Astrocyte of the spinal cord (primary cell): ENCODE measurements at regions not wholly inside any gene's neighbourhood (a gene's known extent, or its start where the extent isn't known, plus 50 kb on each side); places are given as distances from the start of the nearest gene placed in this dataset.
A peak's percentile ranks its signal among the peaks of the same experiment; 100 is the strongest.

Source experiments
- DNase-seq: peaks from one replicate; pipeline ENCODE4 v3.0.0; 2011; ENCODE audit warnings: low read depth, low spot score
- H3K4me3 ChIP-seq: 2 replicates; pipeline ENCODE4 v1.5.1; 2011; ENCODE audit warnings: low read depth, mild to moderate bottlenecking, low read length, moderate library complexity
- in situ Hi-C: cut with HindIII; loops from 2 replicates; pipeline ENCODE4 v1.10.0; 2017; ENCODE audit warnings: low sequenced_read_pairs
- TF ChIP-seq, protein P1 (sequence below): IDR thresholded peaks from 2 replicates; pipeline ENCODE4 v1.5.1; 2012; ENCODE audit warnings: low read depth, mild to moderate bottlenecking, low read length, inconsistent platforms

DNA sequence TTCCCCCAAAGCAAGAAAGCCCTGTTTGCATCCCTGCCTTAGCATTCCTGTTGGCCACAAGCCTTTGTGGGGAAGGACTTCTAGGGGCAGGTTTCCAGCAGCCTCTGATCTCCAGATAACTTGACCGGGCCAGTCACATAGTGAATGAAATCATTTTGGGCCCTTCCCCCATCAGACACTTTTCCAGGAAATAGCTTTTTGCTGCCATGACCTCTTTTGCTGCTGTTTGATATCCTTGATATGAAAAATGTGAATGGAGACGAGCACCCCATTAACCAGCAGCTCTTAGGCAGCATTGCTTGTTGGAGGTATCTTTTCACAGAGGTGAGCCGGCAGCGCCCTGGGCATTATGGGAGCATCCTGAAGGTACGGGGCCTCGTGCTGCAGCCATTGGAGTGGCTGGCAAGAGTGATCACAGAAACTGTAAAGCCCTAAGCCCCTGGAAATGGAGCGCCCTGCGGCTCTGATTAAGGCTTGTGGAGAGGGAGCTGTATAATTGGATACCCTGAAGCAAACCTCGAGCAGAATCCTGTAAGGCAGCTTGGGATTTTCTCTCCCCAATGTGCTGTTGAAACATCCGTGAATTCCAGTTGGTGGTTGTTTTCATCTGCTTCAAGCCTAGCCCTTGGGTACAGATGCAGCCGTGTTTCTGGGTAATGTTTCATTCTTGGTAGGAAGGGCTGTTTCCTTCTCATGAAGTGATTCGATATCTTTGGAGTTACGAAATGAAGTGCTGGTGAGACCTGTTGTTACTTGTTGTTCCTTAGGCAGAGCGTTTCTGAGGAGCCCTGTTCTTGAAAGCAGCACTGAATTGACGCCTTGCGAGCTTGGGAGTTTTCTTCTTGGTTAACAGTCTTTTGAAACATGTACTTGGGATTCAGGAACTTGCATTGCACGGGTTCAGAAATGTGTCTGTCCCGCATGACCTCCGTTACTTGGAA, 179.0 kb downstream of the PTEN start:
- no peak overlapping the region for H3K4me3 ChIP-seq
- in situ Hi-C loops: no loop called here
- TF ChIP-seq, protein P1, sequence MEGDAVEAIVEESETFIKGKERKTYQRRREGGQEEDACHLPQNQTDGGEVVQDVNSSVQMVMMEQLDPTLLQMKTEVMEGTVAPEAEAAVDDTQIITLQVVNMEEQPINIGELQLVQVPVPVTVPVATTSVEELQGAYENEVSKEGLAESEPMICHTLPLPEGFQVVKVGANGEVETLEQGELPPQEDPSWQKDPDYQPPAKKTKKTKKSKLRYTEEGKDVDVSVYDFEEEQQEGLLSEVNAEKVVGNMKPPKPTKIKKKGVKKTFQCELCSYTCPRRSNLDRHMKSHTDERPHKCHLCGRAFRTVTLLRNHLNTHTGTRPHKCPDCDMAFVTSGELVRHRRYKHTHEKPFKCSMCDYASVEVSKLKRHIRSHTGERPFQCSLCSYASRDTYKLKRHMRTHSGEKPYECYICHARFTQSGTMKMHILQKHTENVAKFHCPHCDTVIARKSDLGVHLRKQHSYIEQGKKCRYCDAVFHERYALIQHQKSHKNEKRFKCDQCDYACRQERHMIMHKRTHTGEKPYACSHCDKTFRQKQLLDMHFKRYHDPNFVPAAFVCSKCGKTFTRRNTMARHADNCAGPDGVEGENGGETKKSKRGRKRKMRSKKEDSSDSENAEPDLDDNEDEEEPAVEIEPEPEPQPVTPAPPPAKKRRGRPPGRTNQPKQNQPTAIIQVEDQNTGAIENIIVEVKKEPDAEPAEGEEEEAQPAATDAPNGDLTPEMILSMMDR: no peak
- peak; percentile 31 for DNase-seq

DNA sequence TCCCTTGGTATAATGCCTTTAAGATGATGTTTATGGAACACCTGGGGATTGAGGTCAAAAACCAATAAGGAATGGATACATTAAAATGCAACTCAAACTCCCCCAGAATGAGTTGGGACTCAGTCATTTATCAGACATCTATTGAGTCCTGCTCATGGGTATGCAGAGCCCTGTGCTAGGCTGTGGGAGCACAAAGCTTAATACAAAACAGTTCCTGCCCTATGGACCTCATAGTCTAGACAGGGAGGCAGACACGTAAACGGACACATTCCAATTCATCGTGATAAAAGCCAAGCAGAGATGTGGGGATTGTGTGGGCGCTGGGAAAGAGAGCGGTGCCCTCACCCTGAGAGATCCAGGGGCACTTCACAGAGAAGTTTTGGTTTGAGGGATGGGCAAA, 181.7 kb downstream of the PTEN start:
- no peak overlapping the region for H3K4me3 ChIP-seq
- peak; percentile 30 for DNase-seq
- TF ChIP-seq, protein P1: no peak
- in situ Hi-C loops: no loop called here

DNA sequence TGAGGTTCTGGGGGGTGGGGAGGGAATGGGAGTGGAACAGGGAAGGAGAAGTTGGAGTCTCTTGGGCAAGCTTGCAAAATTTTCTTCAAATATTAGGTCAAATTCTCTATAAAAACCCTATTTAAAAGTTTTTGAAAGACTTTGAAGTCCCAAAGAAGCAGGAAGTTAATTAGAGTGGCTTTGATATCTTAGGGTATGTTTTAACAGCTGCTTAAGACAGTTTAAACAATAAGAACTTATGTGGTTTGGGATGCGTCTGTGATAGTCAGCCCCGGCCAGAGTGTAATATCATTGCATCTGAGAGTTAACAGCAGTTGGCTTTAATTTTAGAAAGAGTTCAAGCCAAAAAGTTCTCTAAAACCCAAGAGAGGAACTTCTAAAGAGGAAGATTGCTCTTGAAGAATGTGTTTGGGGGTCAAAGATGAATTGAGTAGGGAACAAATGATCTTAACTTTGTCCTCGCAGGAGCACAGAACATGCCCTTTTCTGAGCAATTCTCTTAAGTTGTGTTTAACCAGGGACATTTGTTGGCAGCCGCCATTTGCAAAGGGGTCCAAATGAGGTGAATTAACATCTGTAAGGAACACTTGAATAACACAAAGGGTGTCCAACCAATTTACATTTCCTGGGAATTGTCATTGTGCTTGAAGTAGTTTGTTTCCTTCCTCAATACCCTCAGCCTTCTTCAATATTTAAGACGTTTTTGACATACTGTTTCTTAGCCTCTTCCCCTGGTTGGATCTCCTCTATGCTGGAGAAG, 182.4 kb downstream of the PTEN start:
- in situ Hi-C loops: no loop called here
- H3K4me3 ChIP-seq: no peak overlapping the region
- TF ChIP-seq, protein P1: no peak
- peak; percentile 37 for DNase-seq

DNA sequence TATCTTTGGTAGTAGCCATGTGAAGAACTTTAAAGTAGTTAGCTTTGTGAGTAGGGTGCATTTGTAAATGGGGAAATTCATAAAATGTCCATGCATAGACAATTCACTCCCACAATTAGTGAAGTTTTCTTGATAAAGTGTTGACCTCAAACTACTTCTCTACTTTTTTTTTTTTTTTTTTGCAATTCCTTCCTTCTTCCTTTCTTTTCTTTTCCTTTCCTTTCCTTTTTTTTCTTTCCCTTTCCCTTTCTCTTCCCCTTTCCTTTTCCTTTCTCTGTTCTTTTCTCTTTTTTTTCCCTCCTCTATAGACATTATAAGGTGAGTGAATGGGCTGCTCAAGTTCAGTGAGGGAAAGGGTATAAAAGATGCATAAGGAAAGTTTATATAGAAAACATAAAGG, 184.2 kb downstream of the PTEN start:
- in situ Hi-C loops: no loop called here
- no peak overlapping the region for H3K4me3 ChIP-seq
- TF ChIP-seq, protein P1: no peak
- no peak for DNase-seq

DNA sequence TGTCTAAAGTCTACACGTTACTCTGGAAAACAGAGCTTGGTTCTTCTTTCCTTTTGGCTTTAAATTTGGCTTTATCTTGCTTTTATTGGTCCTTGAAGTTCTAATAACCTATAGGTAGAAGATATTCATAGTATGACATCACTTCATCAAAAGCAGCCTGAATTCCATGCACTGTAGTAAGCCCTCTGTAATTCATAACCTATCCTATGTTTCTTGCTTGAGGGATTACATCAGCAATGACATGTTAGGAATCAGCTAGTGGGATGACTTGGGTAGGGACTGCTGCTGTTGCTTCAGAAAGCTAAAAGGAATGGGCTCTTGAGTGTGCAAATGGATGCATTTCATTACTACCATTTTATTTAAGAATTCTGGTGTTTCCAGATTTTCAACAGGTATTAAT, 184.9 kb downstream of the PTEN start:
- H3K4me3 ChIP-seq: no peak overlapping the region
- DNase-seq: no peak
- TF ChIP-seq, protein P1: no peak
- in situ Hi-C loops: no loop called here

DNA sequence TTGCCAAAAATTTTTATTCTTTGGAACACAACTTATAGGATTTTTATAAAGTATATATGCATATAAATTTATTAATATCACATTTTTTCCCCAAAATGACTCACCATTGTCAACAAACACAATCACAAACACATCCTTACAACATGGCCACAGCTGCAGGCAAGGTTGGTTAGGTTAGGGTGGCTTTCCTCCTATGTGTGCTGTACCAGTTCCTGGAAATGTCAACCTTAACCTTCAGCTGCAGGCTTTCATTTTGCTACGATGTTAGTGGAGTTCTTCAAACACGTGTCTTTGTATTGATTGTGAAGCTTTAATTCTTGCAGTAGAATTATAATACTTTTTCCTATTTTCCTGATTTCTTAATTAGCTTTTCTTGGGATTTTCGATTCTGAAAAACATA, 185.8 kb downstream of the PTEN start:
- TF ChIP-seq, protein P1: no peak
- no peak overlapping the region for H3K4me3 ChIP-seq
- no peak for DNase-seq
- in situ Hi-C loops: no loop called here
